Caki2 (cell line): ENCODE measurements at regions not wholly inside any gene's neighbourhood (a gene's known extent, or its start where the extent isn't known, plus 50 kb on each side); places are given as distances from the start of the nearest gene placed in this dataset.

Experiments used
- DNase-seq: peaks from one replicate; pipeline ENCODE4 v3.0.0-alpha.2; 2015; ENCODE audit warnings: low read depth
- in situ Hi-C: cut with HindIII; loops from 2 replicates; pipeline ENCODE4 v1.10.0; 2016; ENCODE audit warnings: low sequenced_read_pairs, low pct_unique_long_range_greater_than_20kb, mixed read lengths

DNA sequence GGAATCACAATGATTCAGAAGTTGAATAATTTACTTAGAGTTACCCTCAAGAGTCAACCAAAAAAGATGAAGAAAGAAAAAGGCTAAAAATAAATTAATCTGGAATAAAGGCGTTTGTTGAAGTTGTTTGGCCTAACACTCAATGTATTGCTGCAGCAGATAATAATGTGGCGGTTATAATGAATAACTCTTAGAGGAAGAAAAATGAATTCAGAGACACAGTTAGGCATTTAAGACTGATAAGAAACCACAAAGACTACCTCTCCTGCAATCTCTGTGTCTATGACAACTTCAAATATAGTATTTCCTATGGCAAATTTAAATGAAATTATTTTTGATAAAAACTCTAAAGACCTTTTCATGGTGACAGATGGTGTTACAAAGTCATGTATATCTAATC lies 1369.1 kb upstream of the AGA start:
- in situ Hi-C loops = no loop called here
- no peak for DNase-seq

DNA sequence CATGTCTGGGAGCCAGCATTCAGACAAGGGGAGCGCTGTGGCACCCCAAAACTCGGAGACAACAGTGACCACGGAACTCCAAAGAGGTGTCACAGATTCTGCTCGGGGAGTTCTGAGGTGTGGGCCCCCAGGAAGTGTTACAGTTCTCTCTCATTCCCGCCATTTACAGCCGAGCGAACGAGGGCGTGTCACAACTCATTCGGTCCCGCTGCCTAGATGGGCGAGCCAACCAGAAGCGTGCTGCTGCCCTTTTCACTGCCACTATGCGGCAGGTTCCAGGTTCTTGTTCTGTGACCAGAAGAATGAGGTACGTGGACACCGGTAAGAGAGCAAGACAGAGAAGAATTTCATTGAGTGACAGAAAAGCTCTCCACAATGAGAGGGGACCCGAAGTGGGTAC lies 1370.6 kb upstream of the AGA start:
- DNase-seq = no peak
- in situ Hi-C loops = no loop called here

DNA sequence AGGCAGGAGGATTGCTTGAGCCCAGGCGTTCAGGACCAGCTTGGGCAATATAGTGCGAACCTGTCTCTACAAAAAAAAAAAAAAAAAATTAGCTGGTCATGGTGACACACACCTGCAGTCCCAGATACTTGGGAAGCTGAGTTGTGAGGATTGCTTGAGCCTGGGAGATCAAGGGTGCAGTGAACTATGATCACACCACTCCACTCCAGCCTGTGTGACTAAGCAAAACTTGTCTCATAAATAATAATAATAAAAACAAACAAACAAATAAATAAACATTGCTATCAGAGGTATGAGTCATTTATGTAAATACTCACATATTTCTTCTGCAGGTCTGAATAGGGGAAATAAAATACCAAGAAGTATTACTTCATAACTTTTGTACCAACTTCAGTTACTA lies 1372.7 kb upstream of the AGA start:
- DNase-seq = no peak
- in situ Hi-C loops = no loop called here

DNA sequence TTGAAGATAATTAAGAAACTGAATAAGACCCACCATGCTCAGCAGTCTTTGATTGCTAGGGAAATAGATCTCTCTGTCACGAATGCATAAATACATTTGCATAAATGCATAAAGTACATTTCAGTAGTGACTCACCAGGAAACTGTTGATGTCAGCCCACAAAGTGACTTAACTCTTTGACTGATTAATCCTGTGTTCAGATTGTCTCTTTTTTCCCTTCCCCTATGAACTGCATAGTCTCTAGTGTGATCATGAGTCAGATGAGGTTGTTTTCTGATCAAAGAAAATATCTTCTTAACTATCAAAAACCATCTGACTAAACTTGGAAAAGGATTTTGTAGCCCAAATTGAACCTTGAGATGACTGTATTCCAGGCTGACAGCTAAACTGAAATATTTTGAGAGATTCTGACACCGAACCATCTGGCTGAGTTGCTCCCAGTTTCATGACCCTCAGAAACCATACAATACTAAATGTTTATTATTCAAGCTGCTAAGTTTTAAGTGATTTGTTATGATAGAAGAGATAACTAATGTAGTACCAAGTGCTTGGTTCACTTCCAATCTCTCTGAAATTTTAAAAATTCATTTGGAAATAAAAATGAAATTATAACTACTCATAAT lies 1381.5 kb upstream of the AGA start:
- no peak for DNase-seq

DNA sequence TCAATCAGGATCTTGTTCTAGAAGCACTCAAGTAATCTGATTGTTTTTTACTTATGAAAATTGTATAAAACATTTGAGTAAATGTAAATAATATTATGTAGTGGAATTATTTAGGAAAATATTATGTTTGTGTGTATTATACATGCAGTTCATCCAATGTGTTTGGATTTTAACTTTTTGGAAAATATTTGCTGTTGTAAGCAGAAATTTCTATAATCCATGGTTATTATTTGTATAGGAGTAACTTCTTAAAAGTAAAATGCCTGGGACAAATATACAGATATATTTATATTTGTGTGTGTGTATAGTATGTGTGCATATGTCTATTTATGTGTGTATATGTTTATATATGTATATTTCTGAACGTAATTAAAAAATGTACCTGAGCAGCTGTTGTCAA lies 1394.6 kb upstream of the AGA start:
- in situ Hi-C loops = no loop called here
- DNase-seq = no peak

More for the DNA sequence above, 1381.5 kb upstream of the AGA start:
- in situ Hi-C loops = no loop called here

DNA sequence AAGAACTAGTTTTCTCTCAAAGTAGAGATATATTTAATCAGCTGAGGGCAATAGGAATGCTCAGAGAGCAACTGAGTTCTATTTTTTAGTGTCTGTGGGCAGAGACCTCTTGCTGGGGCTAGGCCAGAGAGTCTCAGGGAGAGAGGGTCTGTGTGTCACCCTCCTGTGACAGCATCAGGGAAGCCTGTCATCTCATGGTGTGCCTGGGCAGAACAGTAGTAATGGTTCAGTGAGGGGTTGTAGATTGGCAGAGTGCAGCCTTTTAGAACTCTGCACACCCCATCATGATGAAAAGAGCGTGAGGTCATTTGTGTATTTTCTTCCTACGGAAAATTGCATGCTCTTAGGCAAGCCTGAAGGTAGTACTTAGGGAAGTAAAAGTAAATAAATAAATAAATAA lies 1396.5 kb upstream of the AGA start:
- DNase-seq = no peak
- in situ Hi-C loops = no loop called here

DNA sequence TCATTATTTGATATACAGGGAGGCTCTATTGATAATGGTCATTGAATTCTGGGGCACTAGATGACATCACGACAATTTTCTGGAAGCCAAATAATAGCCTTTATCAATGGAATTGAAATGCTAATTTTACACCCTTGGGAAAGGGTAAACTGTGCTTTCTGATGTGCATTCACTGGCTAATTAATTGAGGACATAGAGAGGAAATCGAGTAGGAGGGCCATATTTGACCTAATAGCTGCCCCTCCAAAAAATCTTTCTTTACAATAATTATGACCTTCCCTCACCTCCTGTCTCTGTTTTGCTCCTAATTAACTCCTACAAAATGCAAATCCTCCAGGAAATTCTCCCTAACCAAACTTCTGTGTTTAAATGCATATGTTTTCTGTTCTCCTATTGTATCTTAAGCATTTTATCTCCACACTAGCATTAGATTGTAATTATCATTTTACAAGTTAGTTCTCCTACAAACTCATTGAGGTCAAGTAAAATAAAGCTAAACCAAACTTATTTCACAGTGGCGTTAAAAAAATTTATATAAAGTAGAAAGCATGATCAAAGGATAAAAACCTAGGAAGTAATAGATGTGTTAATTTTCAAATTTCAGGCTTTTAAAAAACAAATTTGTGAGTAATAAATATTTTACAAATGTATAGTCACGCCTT lies 1414.0 kb upstream of the AGA start:
- DNase-seq = no peak
- in situ Hi-C loops = no loop called here

DNA sequence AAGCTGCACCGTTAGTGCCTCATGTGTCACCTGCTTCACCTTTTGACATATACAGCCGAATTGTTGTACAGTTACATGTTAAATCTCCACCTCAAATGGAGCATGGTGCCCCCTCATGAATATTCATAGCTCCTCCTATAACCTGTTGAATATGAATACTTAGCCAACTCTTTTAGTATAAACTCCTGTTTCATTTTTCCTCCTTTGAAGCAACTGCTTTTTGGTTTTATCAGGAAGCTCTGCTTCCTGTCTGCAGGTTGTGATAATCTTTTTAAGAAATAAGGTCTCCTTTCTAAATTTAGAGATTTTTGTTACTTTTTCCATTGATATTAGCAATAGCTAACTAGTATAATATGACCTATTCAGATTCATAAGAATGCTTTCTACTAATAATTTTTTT lies 1429.2 kb upstream of the AGA start:
- DNase-seq = no peak
- in situ Hi-C loops = no loop called here

DNA sequence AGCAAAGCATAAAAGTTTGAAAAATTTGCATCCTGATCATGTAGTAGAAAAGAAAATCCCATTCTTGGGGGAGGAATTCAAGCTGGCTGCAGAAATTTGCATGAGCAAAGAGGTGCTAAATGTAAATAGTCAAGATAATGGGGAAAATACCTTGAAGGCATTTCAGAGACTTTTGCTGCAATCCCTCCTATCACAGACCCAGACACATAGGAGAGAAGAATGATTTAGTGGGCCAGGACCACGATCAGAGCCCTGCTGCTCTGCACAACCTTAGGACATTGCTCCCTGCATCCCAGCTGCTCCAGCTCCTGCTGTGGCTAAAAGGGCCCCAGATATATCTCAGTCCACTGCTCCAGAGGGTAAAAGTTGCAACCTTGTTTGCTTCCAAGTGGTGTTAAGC lies 1439.7 kb upstream of the AGA start:
- in situ Hi-C loops = no loop called here
- DNase-seq = no peak

DNA sequence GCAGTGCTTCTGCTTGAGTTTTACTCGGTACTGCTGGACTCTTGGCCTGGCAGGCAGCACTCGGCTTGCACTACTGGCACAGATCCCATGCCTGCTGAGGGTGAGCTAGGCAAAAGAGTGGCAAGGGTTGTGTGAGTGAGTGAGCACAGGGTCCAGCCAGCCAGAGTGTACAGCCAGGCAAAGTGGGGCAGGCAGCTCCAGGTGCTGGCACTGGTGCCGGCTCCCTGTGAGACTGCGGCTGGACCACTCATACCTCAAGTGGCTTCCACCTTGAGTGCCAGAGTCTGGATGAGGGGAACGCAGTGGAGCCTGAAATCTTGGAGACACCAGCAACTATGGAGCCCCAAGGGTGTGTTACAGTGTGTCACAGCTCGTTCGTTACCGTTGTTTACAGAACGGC lies 1451.9 kb upstream of the AGA start:
- no peak for DNase-seq
- in situ Hi-C loops = no loop called here

DNA sequence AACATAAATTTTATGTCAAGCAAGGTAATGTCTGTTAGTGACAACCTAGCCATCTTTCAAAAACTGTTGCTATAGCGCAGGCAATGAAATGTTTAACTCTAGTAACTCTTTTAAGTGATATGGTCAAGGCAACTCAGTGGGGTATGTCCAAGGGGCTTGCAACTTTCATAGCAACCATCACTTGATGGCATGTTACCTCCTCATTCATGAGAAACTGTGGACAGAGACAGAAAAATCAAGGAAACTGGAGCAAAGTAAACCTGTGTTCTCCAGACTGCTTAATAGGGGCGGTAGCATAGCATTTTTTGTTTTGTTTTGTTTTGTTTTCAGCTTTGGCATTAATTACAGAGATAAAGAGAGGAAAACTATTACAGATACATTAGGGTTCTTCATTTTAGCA lies 1456.8 kb upstream of the AGA start:
- DNase-seq = no peak
- in situ Hi-C loops = no loop called here

DNA sequence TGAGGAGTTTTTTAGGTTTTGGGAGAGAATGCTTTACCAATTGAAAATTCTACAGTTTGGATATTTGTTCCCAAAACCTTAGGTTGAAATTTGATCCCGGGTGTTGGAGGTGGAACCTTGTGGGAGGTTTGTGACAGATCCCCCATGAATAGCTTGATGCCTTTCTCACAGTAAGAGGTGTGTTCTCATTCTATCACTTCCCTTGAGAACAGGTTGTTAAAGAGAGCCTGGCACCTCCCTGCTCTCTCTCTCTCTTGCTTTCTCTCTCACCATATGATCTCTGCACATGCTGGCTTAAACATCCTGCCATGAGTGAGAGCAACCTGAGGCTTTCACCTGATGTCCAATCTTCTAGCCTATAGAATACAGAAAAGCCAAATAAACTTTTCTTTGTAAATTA lies 1475.5 kb upstream of the AGA start:
- DNase-seq = no peak
- in situ Hi-C loops = no loop called here

DNA sequence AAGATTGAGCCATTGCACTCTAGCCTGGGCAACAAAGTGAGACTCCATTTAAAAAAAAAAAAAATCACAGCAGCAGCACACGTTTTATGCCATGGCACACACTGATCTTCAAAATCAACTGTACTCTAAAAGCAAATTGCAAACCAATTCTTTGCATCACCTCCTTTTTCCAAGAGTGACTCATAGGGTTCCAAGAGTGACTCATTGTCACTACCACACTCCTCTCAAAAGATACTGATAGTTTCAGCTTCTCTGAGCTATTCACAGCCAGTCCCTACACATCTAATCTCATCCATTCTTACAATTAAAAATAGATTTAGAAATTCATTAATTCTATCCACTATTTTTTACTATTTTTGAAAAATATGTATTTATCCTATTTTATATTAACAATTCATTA lies 1494.9 kb upstream of the AGA start:
- no peak for DNase-seq
- in situ Hi-C loops = no loop called here

DNA sequence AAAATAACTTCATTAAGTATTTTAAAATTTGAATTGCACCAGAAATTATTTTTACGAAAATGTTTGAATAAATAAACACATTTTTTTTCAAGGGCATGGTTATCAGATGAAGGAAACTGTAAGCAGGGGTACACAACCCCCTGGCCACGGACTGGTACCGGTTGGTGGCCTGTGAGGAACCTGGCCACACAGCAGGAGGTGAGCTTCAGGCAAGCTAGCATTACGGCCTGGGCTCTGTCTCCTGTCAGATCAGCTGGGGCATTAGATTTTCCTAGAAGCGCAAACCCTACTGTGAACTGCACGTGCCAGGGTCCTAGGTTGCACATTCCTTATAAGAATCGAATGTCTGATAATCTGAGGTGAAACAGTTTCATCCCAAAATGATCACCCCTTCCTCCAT lies 1499.7 kb upstream of the AGA start:
- no peak for DNase-seq
- in situ Hi-C loops = no loop called here

DNA sequence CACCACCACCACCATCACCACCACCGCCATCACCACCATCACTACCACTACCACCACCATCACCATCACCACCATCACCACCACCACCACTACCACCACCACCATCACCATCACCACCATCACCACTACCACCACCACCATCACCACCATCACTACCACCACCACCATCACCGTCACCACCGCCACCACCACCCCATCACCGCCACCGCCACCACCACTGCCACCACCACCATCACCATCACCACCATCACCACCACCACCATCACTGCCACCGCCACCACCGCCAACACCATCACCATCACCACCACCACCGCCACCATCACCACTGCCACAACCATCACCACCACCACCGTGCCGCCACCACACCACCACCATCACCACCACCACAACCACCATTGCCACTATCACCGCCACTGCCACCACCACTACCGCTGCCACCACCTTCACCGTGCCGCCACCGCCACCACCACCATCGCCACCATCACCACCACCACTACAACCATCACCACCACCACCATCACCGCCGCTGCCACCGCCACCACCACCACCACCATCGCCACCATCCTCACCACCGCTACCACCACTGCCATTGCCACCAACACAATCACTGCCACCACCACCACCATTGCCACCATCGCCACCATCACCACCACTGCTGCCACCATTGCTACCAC lies 1511.3 kb upstream of the AGA start:
- in situ Hi-C loops = no loop called here
- no peak for DNase-seq

DNA sequence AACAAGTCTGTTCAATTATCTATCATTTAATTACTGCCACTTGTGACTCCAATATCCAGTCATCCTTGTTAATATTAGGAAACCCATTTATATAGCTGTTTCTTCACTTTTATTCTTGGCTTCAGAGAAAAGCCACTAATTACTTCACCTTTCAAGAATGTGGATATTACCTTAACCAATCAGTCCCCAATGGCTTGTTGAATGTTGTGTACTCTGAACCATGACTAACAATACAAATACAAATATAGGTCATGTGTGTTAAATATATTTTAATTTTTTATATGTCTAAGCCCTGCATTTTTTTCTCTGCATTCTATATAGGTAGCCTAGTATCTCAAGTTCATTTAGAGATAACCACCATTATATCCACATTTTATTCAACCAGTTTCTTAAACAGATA lies 1513.4 kb upstream of the AGA start:
- in situ Hi-C loops = no loop called here
- no peak for DNase-seq

DNA sequence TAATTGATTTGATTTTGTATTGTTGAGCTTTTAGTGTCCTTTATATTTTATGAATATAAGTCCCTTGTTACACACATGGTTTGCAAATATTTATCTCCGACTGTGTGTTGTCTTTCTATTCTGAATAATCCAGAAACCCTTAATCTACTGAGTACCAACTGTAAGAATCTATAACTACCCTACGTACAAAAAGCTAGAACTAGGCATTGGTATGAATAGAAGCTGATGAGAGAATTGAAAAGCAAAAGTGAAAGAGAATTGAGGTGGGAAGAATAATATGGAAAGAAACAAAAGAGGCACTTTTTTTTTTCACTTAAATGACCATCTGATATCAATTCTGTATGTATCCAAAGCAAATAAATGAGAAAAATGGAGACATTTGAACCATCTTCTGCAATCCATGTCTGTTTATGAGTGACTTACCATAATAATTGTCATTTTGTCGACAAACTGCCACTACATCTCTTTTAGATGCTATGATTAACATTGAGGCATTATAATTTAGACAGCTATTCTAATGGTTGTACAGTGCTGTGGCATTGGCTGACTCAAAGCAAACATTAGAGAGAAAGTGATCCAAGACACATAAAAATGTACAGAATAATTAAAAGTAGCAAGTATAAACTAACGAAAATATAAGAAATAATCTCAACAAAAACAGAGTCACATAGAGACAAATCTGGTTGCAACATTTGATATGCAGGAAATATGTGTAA lies 1516.6 kb upstream of the AGA start:
- no peak for DNase-seq
- in situ Hi-C loops = no loop called here

DNA sequence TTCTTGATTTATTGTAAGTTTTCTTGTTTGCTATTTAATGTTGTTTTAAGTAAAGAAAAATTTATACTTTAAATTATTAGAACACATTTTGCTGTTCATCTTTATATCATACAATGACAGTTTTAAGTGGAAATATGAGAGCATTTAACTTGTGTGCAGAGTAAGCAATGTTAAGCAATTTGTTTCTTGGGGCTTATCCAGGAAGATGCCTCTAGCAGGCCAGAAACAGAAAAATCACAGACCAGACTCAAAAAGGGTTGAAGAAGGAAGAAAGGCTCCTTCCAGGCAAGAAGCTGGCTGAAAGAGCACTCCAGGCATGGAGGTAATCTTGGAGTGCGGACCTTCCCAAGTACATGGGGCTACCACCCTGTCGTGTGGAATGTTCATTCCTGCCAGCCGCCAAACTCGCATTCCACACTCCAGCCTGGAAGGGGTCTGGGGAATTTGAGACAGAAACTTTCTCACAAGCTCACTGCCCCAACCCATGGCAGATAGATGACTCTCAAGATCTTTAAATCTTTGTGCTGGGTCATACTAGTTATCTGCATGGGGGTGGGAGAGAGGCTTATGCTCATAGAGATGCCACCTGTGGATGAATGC lies 1521.3 kb upstream of the AGA start:
- in situ Hi-C loops = no loop called here
- no peak for DNase-seq

DNA sequence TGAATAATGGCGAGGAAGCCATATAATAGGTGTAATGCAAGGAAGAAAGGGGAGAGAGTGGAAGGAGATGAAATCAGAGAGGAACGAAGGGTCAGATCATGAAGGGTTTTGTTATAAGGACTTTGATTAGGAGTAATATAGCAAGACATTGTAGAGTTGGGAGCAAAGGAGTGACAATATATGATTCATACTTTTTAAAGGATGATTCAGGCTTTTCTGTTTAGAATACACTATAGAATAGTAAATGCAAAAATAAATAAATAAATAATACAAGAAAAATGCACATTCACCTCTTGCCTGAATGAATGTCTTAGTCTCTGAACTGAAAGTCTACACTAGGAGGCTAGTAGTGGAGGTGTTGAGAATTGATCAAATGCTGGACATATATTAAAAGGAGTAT lies 1524.4 kb upstream of the AGA start:
- DNase-seq = no peak
- in situ Hi-C loops = no loop called here
